GM12878 (cell line): ENCODE measurements at regions not wholly inside any gene's neighbourhood (a gene's known extent, or its start where the extent isn't known, plus 50 kb on each side); places are given as distances from the start of the nearest gene placed in this dataset.

ENCODE experiments used
- ATAC-seq: fragments of 200-7000 bp; cut with Tn5 transposase; 3 replicates; pipeline ENCODE4 v1.9.1; 2020; ENCODE audit warnings: mild to moderate bottlenecking, moderate library complexity
- BruUV-seq: library from RNA; stranded (reverse); fragments of 400-500 nt; replicated peaks from 2 replicates; lab custom pipeline; 2021; lab: Mats Ljungman, UMichigan
- CTCF ChIA-PET: fragments of 300-600 bp; sonication (Branson Sonifier 250); formaldehyde crosslinking; extraction: SDS; loops from one replicate; lab custom pipeline; 2021; ENCODE audit warnings: inconsistent platforms; lab: Yijun Ruan, JAX
- POLR2A ChIA-PET: fragments of 350-600 bp; formaldehyde crosslinking; extraction: SDS; loops from one replicate; lab custom pipeline; 2021; ENCODE audit warnings: inconsistent platforms; lab: Charles Lee
- RAD21 ChIA-PET: fragments of 300-600 bp; sonication (Branson Sonifier 250); formaldehyde crosslinking; loops from one replicate; lab custom pipeline; 2023; ENCODE audit warnings: antibody characterized with exemption; ENCODE audit not compliant: unreplicated experiment; lab: Charles Lee
- SMC1A ChIA-PET: fragments of 300-600 bp; sonication (Branson Sonifier 250); formaldehyde crosslinking; loops from one replicate; lab custom pipeline; 2023; ENCODE audit not compliant: unreplicated experiment, uncharacterized antibody; lab: Charles Lee
- DNase-seq: peaks from one replicate; pipeline ENCODE4 v3.0.0-alpha.2; 2011; ENCODE audit warnings: low read depth, low spot score
- FAIRE-seq: peaks from 3 replicates; lab custom pipeline; 2011; peaks lifted over from hg19 to GRCh38; lab: Jason Lieb, UNC
- H2AFZ ChIP-seq: 2 replicates; pipeline ENCODE4 v1.6.0; 2011; ENCODE audit warnings: low read depth, low read length, control low read depth; ENCODE audit not compliant: control insufficient read depth
- H3K27ac ChIP-seq: 2 replicates; pipeline ENCODE4 v1.5.1; 2011; ENCODE audit warnings: control low read depth; ENCODE audit not compliant: control insufficient read depth, insufficient read depth
- H3K27me3 ChIP-seq, 2 experiments: replicated peaks in 1 of 2; 2 replicates each; pipeline versions ENCODE4 v1.6.0 to v1.6.1; 2011; ENCODE audit warnings: low read length in 1 of 2; ENCODE audit not compliant: control insufficient read depth in 2 of 2, insufficient read depth in 2 of 2
- H3K36me3 ChIP-seq, 2 experiments: 2 replicates each; pipeline ENCODE4 v1.5.1; 2011; ENCODE audit warnings: low read length in 1 of 2; ENCODE audit not compliant: control insufficient read depth in 2 of 2, insufficient read depth in 2 of 2
- H3K4me1 ChIP-seq: 2 replicates; pipeline ENCODE4 v1.6.1; 2011; ENCODE audit warnings: mild to moderate bottlenecking, low read length, moderate library complexity, mixed read lengths; ENCODE audit not compliant: control insufficient read depth, insufficient read depth
- H3K4me2 ChIP-seq: 2 replicates; pipeline ENCODE4 v1.6.0; 2011; ENCODE audit warnings: control low read depth; ENCODE audit not compliant: control insufficient read depth, insufficient read depth
- H3K4me3 ChIP-seq: fragments of 200-600 bp; sonication (generic); 2 replicates; pipeline ENCODE4 v1.5.1; 2016
- H3K79me2 ChIP-seq: 2 replicates; pipeline ENCODE4 v1.6.0; 2011; ENCODE audit warnings: low read length; ENCODE audit not compliant: control insufficient read depth, insufficient read depth
- H3K9ac ChIP-seq: 2 replicates; pipeline ENCODE4 v1.8.0; 2011; ENCODE audit warnings: low read length, control low read depth, mixed read lengths; ENCODE audit not compliant: control insufficient read depth, insufficient read depth
- H3K9me3 ChIP-seq: replicated peaks from 3 replicates; pipeline ENCODE4 v1.5.1; 2011; ENCODE audit warnings: mild to moderate bottlenecking, low read length; ENCODE audit not compliant: control insufficient read depth, insufficient read depth
- H4K20me1 ChIP-seq: 2 replicates; pipeline ENCODE4 v1.6.0; 2011; ENCODE audit not compliant: control insufficient read depth, insufficient read depth
- CHD4 ChIP-seq: fragments of 200-600 bp; sonication (generic); IDR thresholded peaks from 2 replicates; pipeline ENCODE4 v1.6.1; 2016; ENCODE audit warnings: mild to moderate bottlenecking
- NR2F1 ChIP-seq: fragments of 450-650 bp; conservative IDR thresholded peaks from 2 replicates; pipeline ENCODE4 v1.6.1; 2017; ENCODE audit warnings: mild to moderate bottlenecking
- RCOR1 ChIP-seq: conservative IDR thresholded peaks from 2 replicates; pipeline ENCODE4 v1.6.1; 2012; ENCODE audit warnings: low read depth, low read length, improper control_type of control experiment
- RUNX3 ChIP-seq: IDR thresholded peaks from 2 replicates; pipeline ENCODE4 v1.6.1; 2012; ENCODE audit warnings: low read length, inconsistent platforms
- ZNF384 ChIP-seq: IDR thresholded peaks from 2 replicates; pipeline ENCODE4 v1.6.1; 2012; ENCODE audit warnings: low read depth, mild to moderate bottlenecking, low read length, improper control_type of control experiment, borderline replicate concordance
- WGBS: methylation state at CpG from one replicate; pipeline ENCODE4 v1.1.6; 2016; ENCODE audit warnings: low lambda C conversion rate; ENCODE audit not compliant: insufficient replicate concordance, insufficient coverage; ENCODE audit errors: missing lambda C conversion rate; 5-methylcytosine and 5-hydroxymethylcytosine counted together
- in situ Hi-C: fragments of 300-500 bp; cut with MboI; formaldehyde crosslinking; loops from 9 replicates; pipeline ENCODE4 v1.14.3; 2018; ENCODE audit warnings: mixed read lengths
- intact Hi-C: fragments of 100-400 bp; cut with micrococcal nuclease; formaldehyde crosslinking; loops from one replicate; pipeline ENCODE4 v1.14.2; 2022; ENCODE audit not compliant: unreplicated experiment
- TF ChIP-seq, protein P1 (sequence below), 3 experiments: IDR thresholded peaks in 2 of 3; conservative IDR thresholded peaks in 1 of 3; 2 replicates each; pipeline ENCODE4 v1.5.1; 2011; ENCODE audit warnings: low read depth in 3 of 3, low read length in 3 of 3, mild to moderate bottlenecking in 3 of 3, control low read depth in 2 of 3, moderate library complexity in 2 of 3, inconsistent platforms in 1 of 3, mixed read lengths in 1 of 3; ENCODE audit not compliant: control insufficient read depth in 2 of 3, insufficient read depth in 1 of 3; ENCODE audit errors: extremely low read depth in 1 of 3

DNA sequence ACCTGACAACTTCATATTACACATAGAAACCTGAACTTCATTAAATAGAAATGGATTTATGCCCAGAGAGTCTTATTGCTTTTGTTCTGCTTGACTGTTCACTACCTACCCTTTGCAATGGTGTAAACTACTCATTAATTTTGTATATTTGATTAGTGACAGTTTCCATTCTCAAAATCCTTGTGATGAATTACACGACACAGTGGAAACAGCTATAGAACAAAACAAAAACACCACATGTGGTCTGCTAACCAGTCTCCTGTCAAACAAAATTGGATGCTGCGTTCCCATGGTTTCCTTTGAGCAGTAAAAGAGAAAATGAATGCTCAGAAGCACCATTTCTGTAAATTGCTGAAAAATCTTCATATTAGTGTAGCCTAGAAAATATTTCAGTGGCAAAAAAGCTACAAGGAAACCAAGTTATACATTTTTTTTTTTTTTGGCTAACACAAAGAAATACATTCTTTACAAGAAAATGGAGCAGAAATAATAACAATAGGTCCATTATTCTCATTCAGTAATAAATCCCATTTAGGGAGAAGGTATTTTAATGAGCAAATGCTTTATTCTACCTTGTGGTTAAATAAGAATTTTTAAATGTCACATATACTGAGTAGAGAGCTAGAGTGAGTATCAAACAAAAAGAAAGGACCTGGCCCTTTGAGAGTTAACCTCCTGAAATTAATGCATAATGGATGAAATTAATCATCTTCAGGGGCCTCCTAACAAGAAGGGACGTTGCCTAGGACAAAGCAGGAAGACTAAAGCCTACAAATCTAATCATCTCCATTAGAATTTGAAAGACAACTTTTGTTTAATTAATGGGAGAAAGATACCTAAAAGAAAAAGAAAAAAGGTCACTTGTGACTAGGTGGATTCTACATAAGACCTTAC is 355.1 kb upstream of the ZC3H15 start:
- Histone ChIP-seq H3K36me3 (no peaks in the 10 kb centered on the region), H4K20me1 (no peaks in the 10 kb centered on the region), H3K9me3 (no peaks in the 10 kb centered on the region), H2AFZ (no peak overlapping the region), H3K27ac (no peak overlapping the region), H3K79me2 (no peaks in the 10 kb centered on the region), H3K4me3 (no peak overlapping the region), H3K27me3 (no peaks in the 10 kb centered on the region), H3K4me2 (no peak overlapping the region), H3K9ac (no peak overlapping the region), H3K4me1 (no peaks in the 10 kb centered on the region)
- in situ Hi-C loops (no loop called here), intact Hi-C loops (no loop called here)
- WGBS = 49% methylated on average over 3 of the region's 3 CpGs
- DNase-seq = no peak
- SMC1A ChIA-PET = interaction anchor here (0.6 to 1.1 kb wide), 4 partner anchors 11 to 1143 kb away, joined by 3 to 4 read pairs (median 3); no protein-coding TSS in a partner anchor
- TF ChIP-seq RCOR1 (no peak), ZNF384 (no peak), RUNX3 (no peak), CHD4 (no peak), NR2F1 (no peak)
- TF ChIP-seq, protein P1, sequence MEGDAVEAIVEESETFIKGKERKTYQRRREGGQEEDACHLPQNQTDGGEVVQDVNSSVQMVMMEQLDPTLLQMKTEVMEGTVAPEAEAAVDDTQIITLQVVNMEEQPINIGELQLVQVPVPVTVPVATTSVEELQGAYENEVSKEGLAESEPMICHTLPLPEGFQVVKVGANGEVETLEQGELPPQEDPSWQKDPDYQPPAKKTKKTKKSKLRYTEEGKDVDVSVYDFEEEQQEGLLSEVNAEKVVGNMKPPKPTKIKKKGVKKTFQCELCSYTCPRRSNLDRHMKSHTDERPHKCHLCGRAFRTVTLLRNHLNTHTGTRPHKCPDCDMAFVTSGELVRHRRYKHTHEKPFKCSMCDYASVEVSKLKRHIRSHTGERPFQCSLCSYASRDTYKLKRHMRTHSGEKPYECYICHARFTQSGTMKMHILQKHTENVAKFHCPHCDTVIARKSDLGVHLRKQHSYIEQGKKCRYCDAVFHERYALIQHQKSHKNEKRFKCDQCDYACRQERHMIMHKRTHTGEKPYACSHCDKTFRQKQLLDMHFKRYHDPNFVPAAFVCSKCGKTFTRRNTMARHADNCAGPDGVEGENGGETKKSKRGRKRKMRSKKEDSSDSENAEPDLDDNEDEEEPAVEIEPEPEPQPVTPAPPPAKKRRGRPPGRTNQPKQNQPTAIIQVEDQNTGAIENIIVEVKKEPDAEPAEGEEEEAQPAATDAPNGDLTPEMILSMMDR (IDR thresholded peaks at IDR 0.05 in 2 of 3, conservative IDR thresholded peaks at IDR 0.05 in 1 of 3; ENCODE audit: control insufficient read depth in 2 of 3, extremely low read depth in 1 of 3, insufficient read depth in 1 of 3, low read depth in 3 of 3, low read length in 3 of 3) = no peak
- RAD21 ChIA-PET = no interaction called here
- CTCF ChIA-PET = interaction anchor here (1.9 kb wide), 1 partner anchor 8 kb away, joined by 6 read pairs; no protein-coding TSS in a partner anchor
- no TSS peak for BruUV-seq
- POLR2A ChIA-PET = no interaction called here
- ATAC-seq = no peak
- FAIRE-seq = no peak
